IPS DF 4.7 (cell line): ENCODE measurements at regions not wholly inside any gene's neighbourhood (a gene's known extent, or its start where the extent isn't known, plus 50 kb on each side); places are given as distances from the start of the nearest gene placed in this dataset.
"Not testable (repeated sequence)": the region's sequence is repeated elsewhere in the genome, so short reads cannot be mapped to it uniquely, and the experiment has no call there.

Source experiments
- DNase-seq: peaks from one replicate; pipeline ENCODE4 v3.0.0-alpha.2; 2013; ENCODE audit warnings: low spot score; ENCODE audit errors: extremely low read depth

DNA sequence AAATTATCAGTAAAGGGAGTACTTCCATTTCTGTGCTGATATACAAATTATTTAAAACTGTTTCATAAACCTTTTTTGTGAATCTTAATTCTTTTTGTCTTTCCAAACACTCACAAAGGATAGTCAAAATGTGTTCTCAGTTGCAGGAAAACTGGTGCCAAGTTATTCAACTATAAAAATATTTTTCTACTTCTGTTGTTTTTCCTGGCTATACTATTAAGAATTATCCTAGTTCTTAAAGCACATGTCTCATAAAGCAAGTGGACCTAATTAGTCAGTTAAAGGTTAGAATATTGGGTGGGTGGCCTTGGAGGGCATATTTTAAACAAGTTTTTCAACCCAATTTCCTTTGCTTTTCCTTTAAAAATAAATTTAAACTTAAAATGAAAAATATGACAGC, 1460.3 kb upstream of the SLC10A2 start:
- no peak for DNase-seq

DNA sequence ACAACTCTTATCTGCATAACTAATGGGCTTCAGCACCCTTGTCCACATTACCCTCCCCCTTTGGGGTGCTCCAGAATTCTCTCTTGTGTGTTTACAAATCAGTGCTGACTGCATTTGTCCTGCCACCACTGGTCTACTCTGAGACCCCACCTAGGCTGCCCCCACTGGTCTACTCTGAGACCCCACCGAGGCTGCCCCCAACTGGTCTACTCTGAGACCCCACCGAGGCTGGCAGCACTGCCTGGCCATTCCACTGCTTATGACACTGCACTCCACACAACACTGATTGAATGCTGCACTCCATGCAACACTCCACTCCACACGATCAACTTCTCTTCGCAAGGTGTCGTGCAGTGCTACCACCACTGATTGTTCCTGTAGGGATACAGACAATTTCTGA, 1459.2 kb upstream of the SLC10A2 start:
- no peak for DNase-seq

DNA sequence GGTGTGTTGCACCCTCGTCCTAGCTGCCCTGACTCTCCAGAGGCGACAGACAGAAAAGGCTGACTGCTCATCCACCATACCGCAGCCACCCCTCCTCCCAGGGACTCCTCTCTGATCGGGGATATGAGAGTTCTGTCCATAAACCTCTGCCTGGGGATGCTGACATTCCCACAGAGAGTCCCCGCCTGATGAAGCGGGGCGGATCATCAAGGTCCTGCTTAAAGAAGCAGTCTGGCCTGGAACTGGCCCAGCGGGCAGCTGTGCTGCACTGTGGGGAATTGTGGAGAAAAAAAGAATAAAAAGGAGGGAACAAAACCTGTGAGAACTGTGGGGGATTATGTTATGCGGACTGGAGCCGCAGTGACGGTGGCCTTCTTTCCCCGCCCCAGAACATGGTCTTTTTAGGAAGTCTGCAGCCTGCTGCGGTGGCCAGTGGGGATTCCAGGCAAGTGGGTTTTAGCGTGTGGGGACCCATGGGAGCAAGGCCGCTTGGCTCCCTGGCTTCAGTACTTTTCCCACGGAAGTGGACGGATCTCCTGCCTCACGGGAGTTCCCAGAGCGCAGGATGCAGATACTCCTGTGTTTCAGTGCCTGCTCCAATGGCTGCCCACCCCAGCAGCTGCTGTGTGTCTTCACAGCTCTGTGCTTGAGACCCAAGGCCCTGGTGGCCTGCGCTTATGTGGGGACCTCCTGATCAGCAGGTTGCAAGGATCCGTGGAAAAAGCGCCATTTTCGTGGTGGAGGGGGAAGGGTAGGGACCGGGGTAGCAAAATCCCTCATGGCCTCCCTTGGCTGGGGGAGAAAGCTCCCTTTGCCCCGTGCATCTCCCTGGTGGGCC, 1456.2 kb upstream of the SLC10A2 start:
- DNase-seq = no peak

DNA sequence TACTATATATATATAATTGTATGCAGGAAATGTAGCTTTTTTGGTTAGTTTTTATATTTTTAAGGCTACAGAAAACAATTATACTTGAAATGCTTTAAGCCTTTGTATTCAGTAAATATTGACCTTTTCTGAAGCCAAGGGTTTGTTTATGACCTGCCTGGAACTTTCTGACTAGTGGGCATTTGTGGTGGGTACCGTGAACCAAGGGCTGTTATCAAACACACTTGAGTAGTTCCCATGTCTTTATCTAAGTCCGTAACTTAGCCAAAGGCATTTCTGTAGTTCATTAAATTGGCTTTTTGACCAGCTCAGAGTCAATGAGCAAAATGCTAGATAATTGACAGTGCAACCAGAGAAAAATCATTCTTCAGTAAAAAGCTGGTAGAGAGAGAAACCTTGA, 1444.2 kb upstream of the SLC10A2 start:
- DNase-seq = no peak

DNA sequence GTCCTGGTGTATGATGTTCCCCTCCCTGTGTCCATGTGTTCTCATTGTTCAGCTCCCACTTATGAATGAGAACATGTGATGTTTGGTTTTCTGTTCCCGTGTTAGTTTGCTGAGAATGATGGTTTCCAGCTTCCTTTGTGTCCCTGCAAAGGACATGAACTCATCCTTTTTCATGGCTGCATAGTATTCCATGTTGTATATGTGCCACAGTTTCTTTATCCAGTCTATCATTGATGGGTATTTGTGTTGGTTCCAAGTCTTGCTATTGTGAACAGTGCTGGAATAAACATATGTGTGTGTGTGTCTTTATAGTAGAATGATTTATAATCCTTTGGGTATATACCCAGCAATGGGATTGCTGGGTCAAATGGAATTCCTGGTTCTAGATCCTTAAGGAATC, 1427.3 kb upstream of the SLC10A2 start:
- DNase-seq = not testable (repeated sequence)

DNA sequence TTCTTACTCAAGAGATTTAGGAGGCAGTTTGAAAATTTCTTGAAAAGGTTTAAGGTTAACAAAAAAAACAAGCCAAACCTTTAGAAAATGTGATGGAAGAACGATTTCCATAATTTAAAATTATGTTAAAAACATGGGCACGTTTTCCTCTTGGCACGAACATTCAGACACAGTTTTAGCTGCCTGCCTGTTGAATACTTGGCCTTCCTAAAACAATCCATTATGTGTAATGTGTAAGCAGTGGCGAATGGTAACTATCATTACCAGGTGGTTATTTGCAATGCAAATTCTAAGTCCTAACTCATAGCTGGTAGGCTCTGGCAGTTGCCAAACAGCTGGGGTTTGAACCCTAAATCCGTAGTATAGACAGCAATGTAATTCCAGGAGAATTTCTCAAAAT, 1425.7 kb upstream of the SLC10A2 start:
- DNase-seq = no peak

DNA sequence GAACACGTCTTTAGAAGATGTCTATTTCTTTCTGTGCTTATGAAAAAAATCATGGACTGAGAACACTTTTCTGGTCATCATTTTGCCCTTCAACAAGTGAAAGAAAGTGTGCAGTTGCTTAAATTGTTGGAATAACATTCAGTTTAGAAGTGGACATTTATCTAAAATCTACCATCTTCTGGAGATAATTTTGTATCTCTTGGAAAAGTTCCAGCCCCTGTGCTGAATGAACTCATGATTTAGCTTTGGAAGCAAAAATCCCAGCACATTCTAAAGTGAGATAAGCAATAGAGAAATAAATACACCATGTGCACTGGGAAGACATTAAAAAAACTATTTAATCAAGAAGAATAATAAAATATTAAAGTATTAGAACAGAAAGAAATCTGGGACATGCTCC, 1420.8 kb upstream of the SLC10A2 start:
- no peak for DNase-seq

DNA sequence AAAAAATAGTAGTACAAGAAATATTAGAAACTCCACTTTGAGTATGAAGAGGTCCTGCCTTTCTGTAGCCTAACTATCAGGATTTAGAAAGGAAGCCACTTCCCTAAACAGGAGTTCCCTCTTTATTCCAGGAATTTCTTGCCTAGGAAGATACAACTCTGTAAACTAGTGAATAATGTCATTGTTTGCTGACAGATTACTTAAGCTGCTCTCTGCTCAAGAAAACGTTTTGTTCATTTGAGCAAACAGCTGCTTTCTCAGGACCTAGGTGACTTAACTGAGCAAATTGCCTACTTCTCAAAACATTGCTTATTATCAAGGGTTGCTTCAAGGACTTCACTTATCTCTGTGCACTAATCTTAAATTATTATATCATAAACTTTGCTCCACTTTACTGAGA, 1419.4 kb upstream of the SLC10A2 start:
- no peak for DNase-seq

DNA sequence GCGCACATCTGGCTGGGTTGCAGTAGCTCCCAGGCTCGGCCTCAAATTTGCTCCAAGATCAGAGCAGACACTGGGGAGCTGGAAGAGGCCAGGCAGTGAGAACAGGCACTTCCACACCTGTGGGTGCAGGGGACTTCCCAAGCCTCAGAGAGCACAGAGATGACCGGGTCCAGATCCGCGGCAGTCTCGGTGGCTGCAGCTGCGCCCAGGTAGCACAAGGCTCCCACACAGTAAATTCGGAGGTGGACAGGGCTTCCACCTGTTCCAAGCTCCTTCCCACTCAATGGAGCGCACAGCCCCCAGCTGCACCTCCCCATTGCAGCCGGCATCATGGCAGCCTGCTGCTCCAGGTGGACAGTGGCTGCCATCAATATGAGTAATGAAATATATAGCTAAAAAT, 1417.4 kb upstream of the SLC10A2 start:
- DNase-seq = no peak

DNA sequence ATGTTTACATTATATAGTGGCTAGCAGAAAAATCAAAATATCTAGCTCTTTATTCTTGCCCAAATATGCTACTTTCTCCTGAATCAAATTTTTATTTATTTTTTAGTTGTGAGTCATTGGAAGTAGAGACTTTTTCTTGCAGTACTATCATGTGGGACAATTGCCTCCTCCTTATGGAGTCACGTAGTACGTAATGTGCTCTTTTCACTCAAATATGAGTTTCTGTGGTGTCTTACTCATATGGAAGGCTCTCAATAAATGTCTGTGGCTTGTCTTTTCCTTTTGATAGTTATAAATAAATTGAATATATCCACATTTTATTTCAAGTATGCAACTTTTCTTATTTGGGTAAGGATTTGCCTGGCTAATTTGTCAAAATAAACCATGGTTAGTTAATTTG, 1411.0 kb upstream of the SLC10A2 start:
- DNase-seq = no peak

DNA sequence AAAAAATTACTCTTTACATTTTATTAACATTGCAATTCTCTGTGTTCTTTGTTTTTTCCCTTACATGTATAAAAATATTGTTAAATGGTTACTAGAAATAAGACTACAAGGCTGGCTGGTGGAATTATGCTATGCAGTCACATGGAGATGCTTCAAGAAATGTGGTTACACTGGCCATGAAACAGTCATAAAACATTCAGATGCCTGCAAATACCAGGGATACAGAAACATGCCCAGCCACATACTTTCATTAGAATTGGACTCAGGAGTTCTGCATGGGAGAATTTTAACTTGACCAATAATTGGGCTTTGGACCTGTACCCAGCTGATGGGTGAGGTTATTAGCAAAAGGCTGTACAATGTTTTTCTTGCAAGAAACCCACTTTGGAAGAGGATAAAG, 1407.7 kb upstream of the SLC10A2 start:
- no peak for DNase-seq

DNA sequence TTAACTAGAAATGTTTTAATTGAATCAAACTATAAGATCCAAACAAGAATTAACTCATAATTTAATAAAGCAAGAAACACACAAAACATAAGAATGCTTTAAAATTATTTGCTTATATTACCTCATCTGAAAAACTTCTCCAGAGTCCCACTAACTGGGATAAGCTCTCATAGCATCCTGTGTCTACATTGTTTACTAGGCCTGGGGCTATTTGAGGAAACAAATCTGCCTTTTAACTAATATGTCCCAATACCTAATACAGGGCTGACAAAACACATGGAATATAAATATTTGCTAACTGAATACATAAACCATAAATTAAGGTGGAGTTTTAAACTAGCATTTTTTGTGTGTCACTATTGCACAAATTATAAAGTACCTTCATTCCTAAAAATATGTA, 1399.8 kb upstream of the SLC10A2 start:
- DNase-seq = no peak

DNA sequence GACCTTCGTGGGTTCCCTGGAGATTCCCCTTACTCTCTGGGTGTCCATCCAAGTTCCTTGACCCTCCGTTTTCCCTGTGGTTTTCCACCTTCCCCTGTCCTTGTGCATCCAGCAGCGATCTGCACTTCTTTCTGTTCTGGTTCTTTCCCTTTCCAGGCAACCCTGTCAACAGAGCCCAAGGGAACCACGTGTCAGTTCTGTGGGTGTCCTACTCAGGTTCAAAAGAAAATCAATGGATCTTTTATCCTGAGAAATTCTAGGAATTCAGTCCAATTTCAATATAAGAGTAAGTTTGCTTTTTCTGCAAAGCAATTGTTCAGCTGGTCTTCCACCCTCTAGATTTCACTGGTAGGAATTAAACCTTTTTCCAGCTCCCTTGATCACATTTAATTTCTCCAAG, 1394.8 kb upstream of the SLC10A2 start:
- DNase-seq = peak; percentile 22

DNA sequence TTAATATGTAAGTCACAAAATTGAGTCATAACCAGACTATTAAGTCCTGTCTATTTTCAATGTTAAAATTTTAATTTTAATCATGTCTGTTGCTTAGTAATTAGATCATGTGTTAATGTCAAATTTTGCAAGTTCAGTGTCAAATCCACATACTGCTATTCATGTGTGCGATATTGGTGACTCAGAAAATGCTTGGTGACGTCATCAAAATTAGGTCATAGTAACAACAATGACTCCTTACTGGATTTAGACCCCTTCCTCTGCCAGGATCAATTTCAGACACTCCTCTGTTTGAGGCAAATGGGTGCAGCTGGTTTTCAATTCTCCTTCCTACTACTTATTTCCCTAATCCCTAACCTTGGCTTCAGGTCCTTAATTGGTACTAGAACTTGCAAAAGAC, 1394.3 kb upstream of the SLC10A2 start:
- no peak for DNase-seq

DNA sequence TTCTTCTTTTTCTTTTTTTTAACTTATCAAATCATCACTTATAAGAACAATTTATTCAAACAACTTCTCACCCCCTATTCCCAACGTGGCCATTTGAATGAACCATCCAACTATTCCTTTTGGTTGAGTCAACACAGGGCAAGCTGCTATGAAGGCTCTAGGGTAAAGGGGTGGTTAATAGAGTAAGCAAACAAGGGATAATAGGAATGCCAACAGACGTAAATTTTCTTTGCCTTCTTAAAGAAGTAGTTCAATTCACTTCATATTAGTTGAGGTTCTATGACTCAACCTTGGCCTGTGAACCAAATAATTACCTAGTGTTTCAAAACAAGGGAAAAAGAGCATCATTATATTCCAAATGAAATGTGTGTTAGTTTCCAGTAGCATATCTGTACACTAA, 1383.8 kb upstream of the SLC10A2 start:
- DNase-seq = no peak

DNA sequence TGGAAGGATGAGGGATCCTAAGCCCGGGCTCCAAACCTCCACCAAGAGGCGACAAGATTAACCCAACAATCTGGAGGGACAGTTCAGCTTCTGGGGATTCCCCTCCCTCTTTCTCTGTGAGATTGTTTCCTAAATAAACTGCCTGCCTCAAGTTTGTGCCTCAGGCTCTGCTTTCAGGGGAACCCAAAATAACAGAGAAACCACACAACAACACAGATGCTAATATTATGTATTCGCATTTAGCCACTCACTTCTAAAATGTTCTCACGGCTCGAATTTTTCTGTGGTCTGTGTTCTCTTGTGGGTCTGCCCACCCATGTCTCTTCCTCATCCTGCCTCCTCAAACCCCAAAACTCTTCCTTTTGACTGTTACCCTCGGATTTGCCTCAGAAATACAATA, 1381.1 kb upstream of the SLC10A2 start:
- no peak for DNase-seq

DNA sequence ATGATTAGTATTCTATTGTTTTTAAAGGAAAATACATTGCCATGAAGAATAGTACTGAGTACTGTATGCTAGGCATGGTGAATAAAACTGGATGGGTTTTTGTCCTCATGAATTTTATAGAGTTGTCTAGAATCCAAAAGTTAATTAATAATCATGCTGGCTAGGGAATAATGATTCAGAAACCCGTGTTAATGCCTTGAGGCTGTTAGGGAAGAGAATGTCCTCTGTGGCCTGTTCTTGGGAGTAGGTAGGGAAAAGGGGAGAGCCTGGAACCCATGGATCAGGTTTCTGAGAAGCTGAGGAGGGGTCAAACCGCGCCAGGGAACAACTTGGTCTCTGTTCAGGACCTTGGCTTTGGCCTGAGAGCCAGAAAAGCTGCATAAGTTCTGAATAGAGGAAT, 1376.3 kb upstream of the SLC10A2 start:
- DNase-seq = no peak

DNA sequence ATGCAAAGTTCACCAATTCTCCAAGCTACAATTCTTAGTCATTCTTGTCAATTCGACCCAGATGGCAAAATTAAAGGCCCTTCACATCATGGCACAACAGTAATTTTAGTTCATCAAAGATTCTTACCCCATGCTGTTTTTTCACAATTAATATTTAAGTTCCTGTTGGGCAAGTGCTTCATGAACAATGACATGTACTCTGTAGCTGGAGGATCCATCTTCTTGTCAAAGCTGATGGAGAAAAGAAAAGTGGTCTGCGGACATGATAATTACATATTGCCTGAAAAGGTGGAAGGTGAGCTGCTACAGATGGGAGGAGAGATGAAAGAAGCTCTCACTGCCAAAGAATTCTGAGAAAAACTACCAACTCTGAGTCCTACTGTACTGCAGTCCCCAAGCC, 1370.3 kb upstream of the SLC10A2 start:
- DNase-seq = no peak

DNA sequence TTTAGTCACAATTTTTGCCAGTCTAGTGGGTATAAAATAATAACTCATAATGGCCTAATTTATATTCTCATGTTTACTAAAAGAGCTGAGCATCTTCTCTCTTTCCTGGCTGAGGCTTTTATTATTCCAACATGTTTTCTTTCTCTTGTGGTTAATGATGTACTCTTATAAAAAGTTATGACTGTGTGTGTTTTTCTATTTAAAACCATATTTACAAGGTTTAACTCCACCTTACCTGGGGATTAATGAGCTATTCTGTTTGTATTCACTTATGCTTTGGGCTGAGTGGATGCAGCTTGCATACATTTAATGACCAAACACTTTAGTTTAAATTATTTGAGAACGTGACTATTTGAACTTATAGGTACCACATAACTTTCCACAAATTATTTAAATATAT, 1365.7 kb upstream of the SLC10A2 start:
- no peak for DNase-seq

DNA sequence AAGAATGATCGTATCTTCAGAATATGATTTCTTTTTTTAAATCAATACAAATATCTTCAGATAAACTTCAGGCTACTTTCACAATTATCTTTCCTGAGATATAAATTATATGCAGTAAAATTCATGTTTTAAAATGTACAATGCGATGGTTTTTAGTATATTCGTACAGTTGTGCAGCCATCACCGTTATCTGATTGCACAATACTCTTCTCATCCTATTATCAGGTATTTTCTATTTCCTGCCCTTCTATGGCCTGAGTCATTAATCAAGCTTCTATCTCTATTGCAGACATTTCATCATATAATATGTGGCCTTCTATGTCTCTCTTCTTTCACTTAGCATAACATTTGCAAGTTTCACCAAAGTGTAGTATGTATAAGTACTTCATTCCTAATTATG, 1360.2 kb upstream of the SLC10A2 start:
- DNase-seq = no peak

DNA sequence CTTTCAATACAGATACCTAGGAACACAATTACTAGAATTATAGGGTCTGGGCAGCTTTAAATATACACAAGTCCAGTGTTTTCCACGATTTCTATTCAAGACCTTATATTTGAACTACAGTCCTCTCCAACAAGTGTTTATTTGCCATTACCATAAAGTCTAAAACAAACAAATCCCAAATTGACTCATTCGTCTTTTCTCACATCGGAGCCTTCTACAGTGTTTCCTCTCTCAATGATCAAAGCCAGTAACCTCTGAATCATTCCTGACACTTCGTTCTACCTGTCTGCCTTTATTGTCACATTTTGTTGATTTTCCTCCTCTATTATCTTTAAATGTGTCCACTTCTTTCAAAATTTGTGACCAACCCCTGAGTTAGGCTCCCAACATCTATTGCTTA, 1356.5 kb upstream of the SLC10A2 start:
- DNase-seq = no peak

DNA sequence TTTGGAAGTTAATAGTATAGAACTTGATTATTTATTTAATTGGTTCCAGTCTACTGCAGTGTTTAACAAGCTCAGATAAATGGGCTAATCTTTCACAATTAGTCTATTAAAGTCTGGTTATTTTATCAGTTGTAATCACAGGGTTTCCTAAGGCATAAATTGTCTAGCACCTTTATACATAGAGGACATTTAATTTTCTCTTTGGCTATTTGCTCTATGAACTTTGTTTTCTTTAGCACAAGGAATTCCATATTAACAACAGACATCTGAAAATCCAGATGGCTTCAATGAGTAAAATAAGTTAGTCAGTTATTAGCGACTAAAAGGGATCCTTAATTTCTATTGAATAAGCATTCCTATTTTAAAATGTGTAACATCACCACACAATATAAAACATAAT, 1350.8 kb upstream of the SLC10A2 start:
- no peak for DNase-seq

DNA sequence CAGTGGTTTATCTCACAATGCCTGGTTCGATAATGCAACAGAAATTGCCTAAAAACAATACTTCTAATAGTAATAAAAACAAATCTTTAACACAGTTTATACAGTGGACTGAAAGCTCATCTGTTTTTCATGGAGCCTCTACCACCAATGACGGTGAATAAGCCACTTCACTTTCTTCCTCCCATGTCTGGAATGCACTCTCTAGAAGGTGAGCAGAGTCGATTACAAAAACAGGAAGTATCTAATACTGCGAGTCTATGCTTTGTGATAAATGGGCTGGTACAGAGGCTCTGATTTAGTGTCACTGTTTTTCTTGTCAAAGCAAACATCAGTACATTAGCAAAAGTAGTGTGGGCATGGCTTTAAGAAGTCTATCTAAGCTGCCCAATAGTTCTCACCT, 1348.6 kb upstream of the SLC10A2 start:
- no peak for DNase-seq

DNA sequence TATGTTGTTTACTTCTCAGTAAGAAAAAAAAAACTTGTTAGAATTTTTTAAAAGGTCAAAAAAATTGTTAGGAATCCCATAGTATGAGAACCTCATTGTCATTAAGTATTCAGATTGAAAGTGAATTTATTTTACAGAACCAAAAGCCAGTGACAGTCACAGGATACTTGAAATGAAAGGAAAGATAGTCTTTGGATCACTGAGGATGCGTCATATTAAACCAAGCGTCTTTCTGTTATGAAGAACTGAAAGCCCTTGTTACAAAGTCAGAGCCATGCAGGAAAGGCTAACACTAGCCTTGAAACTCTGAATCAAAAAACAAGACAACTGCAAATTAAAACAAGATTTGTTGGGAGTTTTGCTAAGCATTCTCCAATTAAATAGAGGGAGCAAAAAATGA, 1348.0 kb upstream of the SLC10A2 start:
- no peak for DNase-seq
